ENCODE measurements at regions not wholly inside any gene's neighbourhood (a gene's known extent, or its start where the extent isn't known, plus 50 kb on each side); places are given as distances from the start of the nearest gene placed in this dataset.

- H3K36me3 ChIP-seq = no peaks in the 10 kb centered on the region
- no peak overlapping the region for H3K27ac ChIP-seq
- intact Hi-C loops (cut with DNase I; ENCODE audit: low total_unique reads) = no loop called here
- TF ChIP-seq POLR2A (IDR thresholded peaks at IDR 0.05) = no peak
- TF ChIP-seq, protein P1, sequence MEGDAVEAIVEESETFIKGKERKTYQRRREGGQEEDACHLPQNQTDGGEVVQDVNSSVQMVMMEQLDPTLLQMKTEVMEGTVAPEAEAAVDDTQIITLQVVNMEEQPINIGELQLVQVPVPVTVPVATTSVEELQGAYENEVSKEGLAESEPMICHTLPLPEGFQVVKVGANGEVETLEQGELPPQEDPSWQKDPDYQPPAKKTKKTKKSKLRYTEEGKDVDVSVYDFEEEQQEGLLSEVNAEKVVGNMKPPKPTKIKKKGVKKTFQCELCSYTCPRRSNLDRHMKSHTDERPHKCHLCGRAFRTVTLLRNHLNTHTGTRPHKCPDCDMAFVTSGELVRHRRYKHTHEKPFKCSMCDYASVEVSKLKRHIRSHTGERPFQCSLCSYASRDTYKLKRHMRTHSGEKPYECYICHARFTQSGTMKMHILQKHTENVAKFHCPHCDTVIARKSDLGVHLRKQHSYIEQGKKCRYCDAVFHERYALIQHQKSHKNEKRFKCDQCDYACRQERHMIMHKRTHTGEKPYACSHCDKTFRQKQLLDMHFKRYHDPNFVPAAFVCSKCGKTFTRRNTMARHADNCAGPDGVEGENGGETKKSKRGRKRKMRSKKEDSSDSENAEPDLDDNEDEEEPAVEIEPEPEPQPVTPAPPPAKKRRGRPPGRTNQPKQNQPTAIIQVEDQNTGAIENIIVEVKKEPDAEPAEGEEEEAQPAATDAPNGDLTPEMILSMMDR (IDR thresholded peaks at IDR 0.05) = no peak
- H3K4me3 ChIP-seq = no peak overlapping the region
- H3K4me1 ChIP-seq = no peaks in the 10 kb centered on the region
- no peaks in the 10 kb centered on the region for H3K27me3 ChIP-seq
- no peaks in the 10 kb centered on the region for H3K9me3 ChIP-seq
- no peak for DNase-seq
Measured at GRCh38 chr3:95280711-95281352, 1218.0 kb downstream of the NSUN3 start.

GRCh38 chr3:95289295-95289694 is 1226.4 kb downstream of the NSUN3 start:
- no peak for TF ChIP-seq POLR2A (IDR thresholded peaks at IDR 0.05)
- TF ChIP-seq, protein P1 (IDR thresholded peaks at IDR 0.05) = no peak
- intact Hi-C loops (cut with DNase I; ENCODE audit: low total_unique reads) = no loop called here
- H3K27ac ChIP-seq = no peak overlapping the region
- H3K27me3 ChIP-seq = no peaks in the 10 kb centered on the region
- no peaks in the 10 kb centered on the region for H3K4me1 ChIP-seq
- DNase-seq = no peak
- H3K9me3 ChIP-seq = no peaks in the 10 kb centered on the region
- no peak overlapping the region for H3K4me3 ChIP-seq
- H3K36me3 ChIP-seq = no peaks in the 10 kb centered on the region

DNA sequence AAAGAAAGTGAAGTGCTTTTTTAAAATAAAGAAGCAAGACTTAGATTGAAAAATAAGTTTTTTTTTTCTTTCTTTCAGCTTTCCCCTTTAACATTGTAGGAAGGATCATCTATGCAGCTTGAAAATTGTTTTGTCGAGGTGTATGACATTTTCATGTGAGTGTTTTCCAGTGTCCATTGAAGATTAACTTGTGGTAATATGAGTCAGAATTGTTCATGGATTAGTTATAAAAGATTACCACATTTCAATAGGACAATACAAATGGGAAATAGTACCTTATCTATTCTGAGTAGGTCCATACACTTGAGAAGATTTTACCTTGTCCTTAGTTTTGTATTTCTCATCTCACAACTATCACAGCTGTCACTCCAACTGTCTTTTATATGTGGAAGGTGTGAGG is 1234.7 kb downstream of the NSUN3 start:
- Histone ChIP-seq H3K36me3 (no peaks in the 10 kb centered on the region), H3K4me3 (no peak overlapping the region), H3K27ac (no peak overlapping the region), H3K27me3 (no peaks in the 10 kb centered on the region), H3K9me3 (no peaks in the 10 kb centered on the region), H3K4me1 (no peaks in the 10 kb centered on the region)
- intact Hi-C loops (cut with DNase I; ENCODE audit: low total_unique reads) = no loop called here
- DNase-seq = no peak
- TF ChIP-seq, protein P1 (IDR thresholded peaks at IDR 0.05) = no peak
- TF ChIP-seq POLR2A (IDR thresholded peaks at IDR 0.05) = no peak

DNA sequence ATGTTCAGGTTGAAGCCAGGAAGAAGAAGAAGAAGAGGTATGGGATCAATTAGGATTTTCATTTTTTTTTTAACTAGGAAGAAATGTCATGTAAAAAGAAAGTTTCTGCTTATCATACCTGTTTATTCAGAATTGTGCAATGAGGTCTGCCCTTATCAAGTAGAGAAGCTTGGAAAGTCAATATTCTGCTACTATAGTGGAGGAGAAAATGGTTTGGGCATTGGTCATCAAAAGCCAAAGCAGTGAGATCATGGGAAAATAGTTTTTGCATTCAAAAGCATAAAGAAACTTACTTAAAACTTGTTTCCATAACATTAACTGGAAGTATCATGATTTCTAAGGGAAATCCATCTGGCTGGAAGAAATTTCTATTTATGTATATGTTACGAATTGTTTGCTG is 1239.2 kb downstream of the NSUN3 start:
- H3K36me3 ChIP-seq = no peaks in the 10 kb centered on the region
- DNase-seq = no peak
- no peaks in the 10 kb centered on the region for H3K4me1 ChIP-seq
- TF ChIP-seq, protein P1 (IDR thresholded peaks at IDR 0.05) = no peak
- TF ChIP-seq POLR2A (IDR thresholded peaks at IDR 0.05) = no peak
- no peak overlapping the region for H3K27ac ChIP-seq
- H3K9me3 ChIP-seq = no peaks in the 10 kb centered on the region
- no peaks in the 10 kb centered on the region for H3K27me3 ChIP-seq
- no peak overlapping the region for H3K4me3 ChIP-seq
- intact Hi-C loops (cut with DNase I; ENCODE audit: low total_unique reads) = no loop called here

- intact Hi-C loops (cut with DNase I; ENCODE audit: low total_unique reads) = no loop called here
- no peaks in the 10 kb centered on the region for H3K36me3 ChIP-seq
- DNase-seq = no peak
- H3K27me3 ChIP-seq = no peaks in the 10 kb centered on the region
- no peaks in the 10 kb centered on the region for H3K9me3 ChIP-seq
- H3K27ac ChIP-seq = no peak overlapping the region
- TF ChIP-seq, protein P1 (IDR thresholded peaks at IDR 0.05) = no peak
- no peak for TF ChIP-seq POLR2A (IDR thresholded peaks at IDR 0.05)
- H3K4me3 ChIP-seq = no peak overlapping the region
- no peaks in the 10 kb centered on the region for H3K4me1 ChIP-seq
Measured at GRCh38 chr3:95310560-95310959, 1247.7 kb downstream of the NSUN3 start.
